MG63 (cell line): ENCODE measurements at regions not wholly inside any gene's neighbourhood (a gene's known extent, or its start where the extent isn't known, plus 50 kb on each side); places are given as distances from the start of the nearest gene placed in this dataset.

ENCODE experiments used
- DNase-seq: peaks from one replicate; pipeline ENCODE4 v3.0.0-alpha.2; 2020
- H3K27me3 ChIP-seq: fragments of 250-450 bp; sonication (Bioruptor Pico); 2 replicates; pipeline ENCODE4 v1.5.1; 2020; ENCODE audit warnings: mild to moderate bottlenecking, moderate library complexity
- H3K36me3 ChIP-seq: fragments of 250-450 bp; sonication (Bioruptor Pico); 2 replicates; pipeline ENCODE4 v1.5.1; 2020; ENCODE audit warnings: mild to moderate bottlenecking, moderate library complexity
- H3K4me3 ChIP-seq: fragments of 250-450 bp; sonication (Bioruptor Pico); 2 replicates; pipeline ENCODE4 v1.5.1; 2020; ENCODE audit warnings: mild to moderate bottlenecking, moderate library complexity
- H3K9me3 ChIP-seq: fragments of 250-450 bp; sonication (Bioruptor Pico); 2 replicates; pipeline ENCODE4 v1.5.1; 2020; ENCODE audit warnings: mild to moderate bottlenecking, moderate library complexity

DNA sequence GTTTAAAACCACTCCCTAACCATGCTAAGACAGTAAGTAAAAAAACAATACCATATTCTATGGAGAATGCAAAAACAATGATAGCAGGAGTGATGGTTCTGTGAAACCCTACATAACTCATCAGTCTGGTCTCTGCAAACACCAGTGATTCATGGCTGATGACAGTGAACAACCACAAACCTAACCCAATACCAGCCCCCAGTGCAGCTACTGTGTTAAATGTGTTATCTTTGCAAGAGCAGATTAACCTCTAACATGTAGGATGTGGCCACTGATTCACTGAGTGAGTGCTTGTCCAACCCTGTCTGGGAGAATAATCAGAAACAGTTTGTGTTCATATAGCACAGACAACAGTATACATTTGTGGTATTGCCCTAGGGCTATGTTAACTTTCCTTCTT, 100.2 kb upstream of the COG2 start:
- Histone ChIP-seq H3K9me3 (no peaks in the 10 kb centered on the region), H3K27me3 (no peaks in the 10 kb centered on the region), H3K4me3 (no peak overlapping the region), H3K36me3 (no peaks in the 10 kb centered on the region)
- DNase-seq = peak; percentile 21

GRCh38 chr1:230541306-230541705, 101.0 kb upstream of the COG2 start:
- Histone ChIP-seq H3K9me3 (no peaks in the 10 kb centered on the region), H3K36me3 (no peaks in the 10 kb centered on the region), H3K27me3 (no peaks in the 10 kb centered on the region), H3K4me3 (no peak overlapping the region)
- peak; percentile 52 for DNase-seq

- peak; percentile 34 for DNase-seq
- H3K9me3 ChIP-seq = no peaks in the 10 kb centered on the region
- no peaks in the 10 kb centered on the region for H3K36me3 ChIP-seq
- H3K4me3 ChIP-seq = no peak overlapping the region
- H3K27me3 ChIP-seq = no peaks in the 10 kb centered on the region
These were observed 101.7 kb upstream of the COG2 start for GRCh38 chr1:230540421-230541155.

- Histone ChIP-seq H3K4me3 (no peak overlapping the region), H3K9me3 (peaks cover 3% of the 10 kb centered on the region), H3K27me3 (no peaks in the 10 kb centered on the region), H3K36me3 (no peaks in the 10 kb centered on the region)
- DNase-seq = no peak
These were observed 104.8 kb upstream of the COG2 start for GRCh38 chr1:230537456-230537855.

DNA sequence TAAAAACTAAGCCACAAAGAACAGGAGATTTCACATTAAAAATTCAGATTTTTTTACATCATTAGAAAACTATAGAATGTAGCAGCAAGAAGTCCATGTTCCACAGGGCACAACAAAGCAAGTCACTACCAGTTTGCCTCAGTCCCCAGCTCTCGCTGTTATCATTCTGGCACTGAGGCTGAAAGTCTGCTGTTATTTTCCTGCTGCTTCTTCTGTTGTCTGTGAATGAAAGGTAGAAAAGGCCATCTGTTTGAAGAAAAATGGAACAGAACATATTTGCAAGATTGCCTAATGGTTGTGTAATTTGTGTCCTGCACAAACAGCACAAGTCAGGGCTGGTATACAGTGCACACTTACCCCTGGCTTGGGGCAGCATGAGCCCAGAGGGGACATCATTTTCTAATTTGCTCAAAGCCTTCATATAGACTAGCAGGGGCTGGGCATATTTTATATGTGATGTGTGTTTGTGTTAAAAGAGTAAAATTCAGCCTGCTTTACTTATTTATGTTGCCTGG, 105.6 kb upstream of the COG2 start:
- no peak overlapping the region for H3K4me3 ChIP-seq
- H3K9me3 ChIP-seq = peaks cover 3% of the 10 kb centered on the region
- no peak for DNase-seq
- H3K27me3 ChIP-seq = no peaks in the 10 kb centered on the region
- H3K36me3 ChIP-seq = no peaks in the 10 kb centered on the region

DNA sequence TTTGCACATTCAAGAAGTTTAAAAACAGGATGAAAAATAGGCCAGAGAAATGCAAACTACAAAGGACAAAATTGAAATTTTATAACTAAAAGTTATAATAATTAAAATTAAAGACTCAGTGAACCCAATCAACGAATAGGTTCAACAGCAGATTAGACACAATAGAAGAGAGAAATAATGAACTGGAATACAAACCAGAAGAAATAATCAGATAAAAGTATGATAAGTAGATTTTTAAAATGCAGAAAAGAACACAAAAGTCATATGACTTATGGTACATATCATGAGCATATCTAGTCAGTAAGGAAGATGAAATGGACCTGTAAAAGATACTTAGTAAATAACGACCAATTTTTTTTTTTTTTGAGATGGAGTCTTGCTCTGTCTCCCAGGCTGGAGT, 108.1 kb upstream of the COG2 start:
- Histone ChIP-seq H3K4me3 (no peak overlapping the region), H3K36me3 (no peaks in the 10 kb centered on the region), H3K9me3 (peaks cover 10% of the 10 kb centered on the region), H3K27me3 (no peaks in the 10 kb centered on the region)
- DNase-seq = no peak

DNA sequence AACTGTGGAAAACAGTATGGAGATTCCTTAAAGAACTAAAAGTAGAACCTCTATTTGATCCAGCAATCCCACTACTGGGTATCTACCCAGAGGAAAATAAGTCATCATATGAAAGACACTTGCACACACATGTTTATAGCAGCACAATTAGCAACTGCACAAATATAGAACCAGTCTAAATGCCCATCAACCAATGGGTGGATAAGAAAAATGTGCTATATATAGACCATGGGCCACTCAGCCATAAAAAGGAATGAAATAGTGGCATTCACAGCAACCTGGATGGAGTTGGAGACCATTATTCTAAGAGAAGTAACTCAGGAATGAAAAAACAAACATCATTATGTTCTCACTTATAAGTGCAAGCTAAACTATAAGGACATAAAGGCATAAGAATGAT, 105.0 kb upstream of the PGBD5 start:
- H3K9me3 ChIP-seq = peaks cover 10% of the 10 kb centered on the region
- no peak overlapping the region for H3K4me3 ChIP-seq
- no peaks in the 10 kb centered on the region for H3K36me3 ChIP-seq
- no peaks in the 10 kb centered on the region for H3K27me3 ChIP-seq
- no peak for DNase-seq

- Histone ChIP-seq H3K36me3 (no peaks in the 10 kb centered on the region), H3K9me3 (no peaks in the 10 kb centered on the region), H3K27me3 (no peaks in the 10 kb centered on the region; the same call in none of the 2 replicates), H3K4me3 (no peak overlapping the region)
- no peak for DNase-seq
These were observed 93.1 kb upstream of the PGBD5 start for GRCh38 chr1:230519246-230519645.

DNA sequence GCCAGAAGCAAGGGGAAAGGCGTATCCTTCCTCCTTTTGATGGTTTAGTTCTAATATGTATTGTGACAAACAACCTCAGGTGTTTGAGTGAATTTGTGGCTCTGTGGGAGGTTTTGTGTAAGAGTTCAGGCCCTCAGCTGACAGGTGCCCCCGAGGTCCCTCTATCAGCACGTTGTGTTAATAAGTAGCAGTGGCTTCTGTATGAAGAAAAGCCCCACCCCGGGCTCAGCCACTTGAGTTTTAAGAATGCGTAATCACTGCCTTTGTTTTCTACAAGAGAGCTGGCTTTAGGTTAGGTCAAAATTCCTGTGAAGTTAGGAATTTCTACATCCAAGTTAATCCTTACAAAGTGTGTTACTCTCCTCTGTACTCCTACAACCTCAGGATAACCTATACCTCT, 92.4 kb upstream of the PGBD5 start:
- H3K9me3 ChIP-seq = no peaks in the 10 kb centered on the region
- DNase-seq = no peak
- no peak overlapping the region for H3K4me3 ChIP-seq
- no peaks in the 10 kb centered on the region for H3K36me3 ChIP-seq
- no peaks in the 10 kb centered on the region; the same call in none of the 2 replicates for H3K27me3 ChIP-seq

DNA sequence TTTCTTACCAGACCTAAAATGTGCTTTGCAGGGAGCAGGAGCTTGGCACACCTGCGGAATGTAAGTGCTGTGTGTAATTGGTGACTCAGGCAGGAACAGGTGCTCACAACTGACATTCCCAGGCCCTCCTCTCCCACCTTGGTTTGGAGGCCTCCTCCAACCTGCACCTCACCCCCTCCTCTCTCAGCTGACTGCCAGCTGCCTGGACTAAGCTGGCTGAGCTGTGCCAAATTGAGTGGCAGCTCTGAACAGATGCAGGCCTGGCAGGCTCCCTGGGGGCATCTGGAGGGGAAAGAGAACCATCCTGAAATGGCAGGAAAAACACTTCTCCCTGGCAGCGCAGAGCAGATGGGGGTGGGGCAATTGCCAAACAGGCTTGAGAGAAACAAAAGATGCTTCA, 91.7 kb upstream of the PGBD5 start:
- Histone ChIP-seq H3K27me3 (no peaks in the 10 kb centered on the region; the same call in none of the 2 replicates), H3K9me3 (no peaks in the 10 kb centered on the region), H3K36me3 (no peaks in the 10 kb centered on the region), H3K4me3 (no peak overlapping the region)
- no peak for DNase-seq

GRCh38 chr1:230517326-230517725, 91.2 kb upstream of the PGBD5 start:
- H3K27me3 ChIP-seq = no peaks in the 10 kb centered on the region; the same call in none of the 2 replicates
- no peak for DNase-seq
- no peaks in the 10 kb centered on the region for H3K36me3 ChIP-seq
- no peak overlapping the region for H3K4me3 ChIP-seq
- H3K9me3 ChIP-seq = no peaks in the 10 kb centered on the region

- no peak for DNase-seq
- Histone ChIP-seq H3K27me3 (no peaks in the 10 kb centered on the region; the same call in 1 of the 2 replicates), H3K4me3 (no peak overlapping the region), H3K36me3 (no peaks in the 10 kb centered on the region), H3K9me3 (no peaks in the 10 kb centered on the region)
These were observed 90.8 kb upstream of the PGBD5 start for GRCh38 chr1:230516889-230517288.

DNA sequence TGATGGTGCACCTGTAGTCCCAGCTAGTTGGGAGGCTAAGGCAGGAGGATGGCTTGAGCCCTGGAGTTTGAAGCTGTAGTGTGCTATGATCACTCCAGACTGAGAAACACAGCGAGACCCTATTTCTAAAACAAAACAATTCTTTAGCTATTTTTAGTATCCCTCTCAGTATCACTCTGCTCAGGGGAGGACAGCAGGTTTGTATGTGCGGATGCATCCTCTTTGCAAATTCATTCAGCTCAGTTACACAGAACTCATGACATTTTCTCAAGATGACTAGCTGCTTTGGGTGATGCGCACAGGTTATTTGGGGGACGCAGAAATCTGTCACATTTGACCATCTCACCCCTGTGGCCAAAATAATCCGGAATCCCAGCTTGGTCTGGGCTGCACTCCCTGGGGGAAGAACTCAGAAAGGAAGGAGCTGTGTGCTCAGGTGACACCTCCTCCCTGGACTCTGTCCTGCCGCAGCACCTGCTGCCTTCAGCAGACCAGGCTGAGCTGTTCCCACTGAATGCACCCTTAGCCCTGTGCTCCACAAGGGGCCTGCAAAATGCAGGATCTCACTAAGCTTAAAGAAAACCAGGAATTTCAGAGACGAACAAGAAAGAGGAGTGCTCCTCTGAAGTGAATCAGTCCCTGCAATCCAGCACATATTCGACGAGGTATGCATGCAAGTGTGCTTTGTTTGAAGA, 89.5 kb upstream of the PGBD5 start:
- Histone ChIP-seq H3K27me3 (no peaks in the 10 kb centered on the region; the same call in 1 of the 2 replicates), H3K9me3 (no peaks in the 10 kb centered on the region), H3K4me3 (no peak overlapping the region), H3K36me3 (no peaks in the 10 kb centered on the region)
- no peak for DNase-seq

DNA sequence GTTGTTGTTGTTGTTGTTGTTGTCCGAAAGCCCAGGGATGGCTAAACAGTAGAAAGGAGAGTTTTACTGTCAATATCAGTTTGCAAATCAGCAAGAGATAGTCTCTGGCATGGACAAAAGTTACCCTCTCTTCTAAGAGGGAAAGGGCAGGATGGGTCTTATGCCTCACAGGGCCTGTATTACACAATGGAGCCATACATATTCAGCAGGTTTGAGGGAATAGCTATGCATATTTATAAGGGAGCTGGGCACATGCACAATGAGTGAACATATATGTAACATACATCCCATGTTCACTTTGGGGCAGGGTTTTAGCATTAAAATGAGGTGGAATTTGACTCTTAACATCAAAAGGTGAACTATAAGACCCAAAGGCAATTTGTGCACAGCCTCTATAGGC, 84.4 kb upstream of the PGBD5 start:
- no peaks in the 10 kb centered on the region for H3K36me3 ChIP-seq
- no peaks in the 10 kb centered on the region; the same call in 1 of the 2 replicates for H3K9me3 ChIP-seq
- no peak overlapping the region for H3K4me3 ChIP-seq
- no peak for DNase-seq
- H3K27me3 ChIP-seq = no peaks in the 10 kb centered on the region

DNA sequence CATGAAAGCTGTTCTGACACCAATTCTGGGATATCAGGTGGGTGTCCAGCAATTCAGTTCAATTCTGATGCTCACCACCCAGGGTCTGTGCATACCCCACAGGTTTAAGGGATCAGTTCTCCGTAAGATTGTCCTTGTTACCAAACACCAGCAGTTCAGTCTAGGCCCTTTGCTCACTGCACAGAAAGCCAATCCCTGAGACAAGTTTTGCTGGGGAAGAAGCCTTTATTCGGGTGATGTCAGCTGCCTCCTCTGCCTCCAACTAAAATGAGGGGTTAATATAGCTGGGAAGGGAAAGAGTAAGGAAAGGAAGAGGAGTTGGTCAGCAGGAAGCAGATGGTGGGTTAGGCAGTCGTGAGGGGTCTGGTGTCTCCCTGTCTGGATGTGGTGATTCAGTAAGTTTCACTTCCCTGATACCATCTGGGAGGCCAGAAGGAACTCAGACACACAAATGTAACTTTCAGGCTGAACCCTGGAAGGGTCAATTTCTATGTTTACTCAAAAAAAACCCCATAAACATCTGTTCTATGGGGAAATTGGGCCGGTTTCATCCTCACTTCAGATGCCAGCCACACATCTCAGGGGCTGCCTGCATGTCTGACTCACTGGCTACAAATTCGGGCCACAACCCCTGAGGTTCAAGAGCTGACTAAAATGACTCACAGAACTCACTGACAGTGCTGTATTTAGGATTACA, 83.3 kb upstream of the PGBD5 start:
- Histone ChIP-seq H3K27me3 (no peaks in the 10 kb centered on the region), H3K9me3 (no peaks in the 10 kb centered on the region; the same call in 1 of the 2 replicates), H3K36me3 (no peaks in the 10 kb centered on the region), H3K4me3 (no peak overlapping the region)
- peak; percentile 57 for DNase-seq

- no peak overlapping the region for H3K4me3 ChIP-seq
- no peaks in the 10 kb centered on the region; the same call in 1 of the 2 replicates for H3K9me3 ChIP-seq
- no peaks in the 10 kb centered on the region for H3K27me3 ChIP-seq
- peak; percentile 23 for DNase-seq
- no peaks in the 10 kb centered on the region for H3K36me3 ChIP-seq
These were observed 81.7 kb upstream of the PGBD5 start for GRCh38 chr1:230507666-230508402.
